ENCODE measurements at regions not wholly inside any gene's neighbourhood (a gene's known extent, or its start where the extent isn't known, plus 50 kb on each side); places are given as distances from the start of the nearest gene placed in this dataset.
"Not testable (repeated sequence)": the region's sequence is repeated elsewhere in the genome, so short reads cannot be mapped to it uniquely, and the experiment has no call there.

DNA sequence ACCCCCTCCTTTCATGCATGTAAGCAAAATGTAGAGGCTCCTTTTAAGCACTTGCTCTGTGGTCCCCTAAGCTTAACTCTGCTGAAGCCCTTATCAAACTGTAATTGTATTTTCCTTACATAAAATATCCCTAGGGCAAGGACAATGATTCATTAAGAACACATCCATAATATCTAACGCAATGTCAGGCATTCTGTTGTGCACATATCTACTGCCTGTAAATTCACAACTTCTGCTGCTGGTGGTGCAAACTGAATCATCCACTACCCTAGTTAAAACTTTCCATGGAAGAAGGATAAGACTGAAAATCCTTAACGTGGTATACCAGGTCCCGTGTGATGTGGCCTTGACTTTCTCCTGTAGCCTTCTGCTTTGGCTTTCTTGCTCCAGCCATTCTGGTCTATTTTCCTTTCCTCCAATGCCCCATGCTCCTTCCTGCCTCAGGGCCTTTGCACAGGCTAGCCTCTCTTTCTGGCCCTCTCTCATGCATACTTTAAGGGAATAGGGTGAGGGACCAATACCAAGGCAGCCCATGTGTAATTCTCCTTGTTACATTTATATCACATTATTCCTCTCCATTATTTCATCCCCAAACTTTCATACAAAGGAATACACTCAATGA is 113.6 kb upstream of the ZFP64 start:
- Histone ChIP-seq H3K9me3 (no peaks in the 10 kb centered on the region), H3K27ac (no peak overlapping the region), H3K4me1 (no peaks in the 10 kb centered on the region), H3K27me3 (replicated peaks in 1 of 7) (peaks cover 0 to 8% (median 0%) of the 10 kb centered on the region in 7 donors), H3K36me3 (no peaks in the 10 kb centered on the region), H3K4me3 (no peak overlapping the region)
- TF ChIP-seq, protein P1, sequence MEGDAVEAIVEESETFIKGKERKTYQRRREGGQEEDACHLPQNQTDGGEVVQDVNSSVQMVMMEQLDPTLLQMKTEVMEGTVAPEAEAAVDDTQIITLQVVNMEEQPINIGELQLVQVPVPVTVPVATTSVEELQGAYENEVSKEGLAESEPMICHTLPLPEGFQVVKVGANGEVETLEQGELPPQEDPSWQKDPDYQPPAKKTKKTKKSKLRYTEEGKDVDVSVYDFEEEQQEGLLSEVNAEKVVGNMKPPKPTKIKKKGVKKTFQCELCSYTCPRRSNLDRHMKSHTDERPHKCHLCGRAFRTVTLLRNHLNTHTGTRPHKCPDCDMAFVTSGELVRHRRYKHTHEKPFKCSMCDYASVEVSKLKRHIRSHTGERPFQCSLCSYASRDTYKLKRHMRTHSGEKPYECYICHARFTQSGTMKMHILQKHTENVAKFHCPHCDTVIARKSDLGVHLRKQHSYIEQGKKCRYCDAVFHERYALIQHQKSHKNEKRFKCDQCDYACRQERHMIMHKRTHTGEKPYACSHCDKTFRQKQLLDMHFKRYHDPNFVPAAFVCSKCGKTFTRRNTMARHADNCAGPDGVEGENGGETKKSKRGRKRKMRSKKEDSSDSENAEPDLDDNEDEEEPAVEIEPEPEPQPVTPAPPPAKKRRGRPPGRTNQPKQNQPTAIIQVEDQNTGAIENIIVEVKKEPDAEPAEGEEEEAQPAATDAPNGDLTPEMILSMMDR (IDR thresholded peaks at IDR 0.05 in 8 of 11, conservative IDR thresholded peaks at IDR 0.05 in 3 of 11) = no peak
- TF ChIP-seq POLR2AphosphoS5 (IDR thresholded peaks at IDR 0.05) (no peak), POLR2A (IDR thresholded peaks at IDR 0.05) (no peak)
- WGBS, 5 donors = 88 to 99% (median 89%) methylated on average over 3 of the region's 3 CpGs
- no peak for DNase-seq
- intact Hi-C loops (cut with DNase I; ENCODE audit: low total_unique reads) = no loop called here

DNA sequence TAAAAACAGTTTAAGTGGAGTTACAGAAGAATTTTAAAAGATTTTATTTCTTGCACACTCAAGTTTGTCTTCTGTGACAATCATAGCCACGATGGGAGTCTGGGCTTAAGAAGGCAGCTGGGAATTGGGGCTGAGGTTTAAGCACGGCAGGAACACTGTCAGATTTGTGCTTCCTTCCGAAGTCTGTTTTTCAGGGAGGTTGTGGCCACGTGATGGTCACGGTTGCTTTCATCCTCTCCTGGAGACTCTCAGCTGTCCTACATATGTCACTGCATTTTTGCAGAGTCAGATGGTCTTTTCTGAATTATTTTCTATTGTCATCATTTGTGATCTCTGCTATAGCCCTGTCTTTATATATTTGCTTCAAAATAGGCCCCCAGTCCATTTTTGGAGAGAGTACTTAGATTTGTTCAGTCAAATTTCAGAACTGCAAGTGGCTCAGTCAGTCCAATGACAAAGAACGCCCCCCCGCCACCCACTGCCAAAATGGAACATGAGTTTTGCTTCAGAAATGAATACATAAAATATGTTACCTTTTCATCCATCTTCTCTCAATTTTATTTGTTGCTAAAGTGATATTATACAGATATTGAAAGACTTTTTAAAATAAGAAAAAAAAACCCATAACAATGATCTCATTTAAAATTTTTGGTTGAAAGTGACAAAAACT is 111.8 kb upstream of the ZFP64 start:
- TF ChIP-seq POLR2AphosphoS5 (IDR thresholded peaks at IDR 0.05) = no peak
- no peak for TF ChIP-seq POLR2A (IDR thresholded peaks at IDR 0.05)
- TF ChIP-seq, protein P1 (IDR thresholded peaks at IDR 0.05 in 8 of 11, conservative IDR thresholded peaks at IDR 0.05 in 3 of 11) = no peak
- no peaks in the 10 kb centered on the region for H3K4me1 ChIP-seq
- no peak overlapping the region for H3K27ac ChIP-seq
- no peaks in the 10 kb centered on the region for H3K36me3 ChIP-seq
- no peak overlapping the region for H3K4me3 ChIP-seq
- H3K9me3 ChIP-seq = no peaks in the 10 kb centered on the region
- intact Hi-C loops (cut with DNase I; ENCODE audit: low total_unique reads) = no loop called here
- DNase-seq = no peak
- WGBS, 5 donors = 63 to 82% (median 74%) methylated on average over 7 of the region's 7 CpGs
- H3K27me3 ChIP-seq (replicated peaks in 1 of 7) = peaks cover 0 to 12% (median 0%) of the 10 kb centered on the region in 7 donors

DNA sequence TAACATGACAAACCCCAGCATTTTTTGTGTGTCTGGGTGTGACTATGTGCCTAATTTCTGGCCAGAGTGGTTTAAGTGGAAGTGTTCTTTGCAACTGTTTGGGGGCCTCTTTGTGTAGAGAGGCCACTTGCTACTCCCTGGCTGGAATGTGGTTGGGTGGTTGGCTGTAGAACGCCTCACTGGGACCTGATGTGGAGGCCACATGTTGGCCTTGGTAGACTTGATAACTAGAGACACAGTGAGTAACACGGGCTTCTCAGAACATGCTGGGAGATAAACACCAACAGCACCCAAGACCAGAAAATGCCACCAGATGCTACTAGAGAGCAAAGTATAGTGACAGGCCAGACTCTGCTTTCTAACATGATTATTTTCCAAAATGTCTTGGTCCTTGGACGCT is 111.2 kb upstream of the ZFP64 start:
- Histone ChIP-seq H3K4me3 (no peak overlapping the region), H3K4me1 (no peaks in the 10 kb centered on the region), H3K27ac (no peak overlapping the region), H3K27me3 (replicated peaks in 1 of 7) (peaks cover 0 to 12% (median 0%) of the 10 kb centered on the region in 7 donors), H3K9me3 (no peaks in the 10 kb centered on the region), H3K36me3 (no peaks in the 10 kb centered on the region)
- intact Hi-C loops (cut with DNase I; ENCODE audit: low total_unique reads) = no loop called here
- TF ChIP-seq POLR2AphosphoS5 (IDR thresholded peaks at IDR 0.05) (no peak), POLR2A (IDR thresholded peaks at IDR 0.05) (no peak)
- TF ChIP-seq, protein P1 (IDR thresholded peaks at IDR 0.05 in 8 of 11, conservative IDR thresholded peaks at IDR 0.05 in 3 of 11) = no peak
- WGBS, 5 donors = 81 to 92% (median 85%) methylated on average over 3 of the region's 3 CpGs
- no peak for DNase-seq

DNA sequence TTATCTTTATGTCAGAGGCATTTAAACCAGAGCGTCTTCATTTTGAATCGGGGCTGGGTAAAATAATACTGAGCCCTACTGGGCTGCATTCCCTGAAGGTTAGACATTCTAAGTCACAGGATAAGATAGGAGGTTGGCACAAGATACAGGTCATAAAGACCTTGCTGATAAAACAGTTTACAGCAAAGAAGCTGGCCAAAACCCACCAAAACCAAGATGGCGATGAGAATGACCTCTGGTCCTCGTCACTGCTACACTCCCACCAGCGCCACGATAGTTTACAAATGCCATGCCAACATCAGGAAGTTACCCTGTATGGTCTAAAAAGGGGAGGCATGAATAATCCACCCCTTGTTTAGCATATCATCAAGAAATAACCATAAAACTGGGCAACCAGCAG is 110.5 kb upstream of the ZFP64 start:
- intact Hi-C loops (cut with DNase I; ENCODE audit: low total_unique reads); H3K27ac ChIP-seq; H3K4me1 ChIP-seq; H3K36me3 ChIP-seq; DNase-seq; H3K9me3 ChIP-seq; H3K4me3 ChIP-seq: not testable (repeated sequence)
- H3K27me3 ChIP-seq (replicated peaks in 1 of 7) = peaks cover 0 to 12% (median 0%) of the 10 kb centered on the region in 7 donors
- WGBS, 5 donors = 92 to 97% (median 96%) methylated on average over 6 of the region's 6 CpGs

Measured in spleen (tissue), 11 donors.